ENCODE measurements at regions not wholly inside any gene's neighbourhood (a gene's known extent, or its start where the extent isn't known, plus 50 kb on each side); places are given as distances from the start of the nearest gene placed in this dataset.

DNA sequence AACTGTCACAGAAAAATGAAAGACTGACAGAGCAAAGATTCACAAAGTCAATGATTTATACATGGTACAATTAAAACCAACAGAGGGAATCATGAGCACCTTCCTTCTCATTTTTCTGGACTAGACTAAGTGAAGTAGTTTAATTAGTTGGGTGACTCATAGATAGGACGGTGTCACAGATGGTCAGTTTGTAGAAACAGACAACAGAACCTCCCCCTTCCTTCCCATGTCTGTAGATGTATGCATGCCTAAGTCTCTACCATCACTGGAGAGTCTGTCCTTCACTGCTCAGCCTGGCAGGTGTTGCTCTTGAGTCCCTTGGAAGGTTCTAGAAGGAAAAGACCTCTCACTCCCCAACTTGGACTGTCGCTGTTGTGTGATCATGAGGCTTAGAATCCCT is 75.4 kb upstream of the EEF1E1 start:
- TF ChIP-seq, protein P1, sequence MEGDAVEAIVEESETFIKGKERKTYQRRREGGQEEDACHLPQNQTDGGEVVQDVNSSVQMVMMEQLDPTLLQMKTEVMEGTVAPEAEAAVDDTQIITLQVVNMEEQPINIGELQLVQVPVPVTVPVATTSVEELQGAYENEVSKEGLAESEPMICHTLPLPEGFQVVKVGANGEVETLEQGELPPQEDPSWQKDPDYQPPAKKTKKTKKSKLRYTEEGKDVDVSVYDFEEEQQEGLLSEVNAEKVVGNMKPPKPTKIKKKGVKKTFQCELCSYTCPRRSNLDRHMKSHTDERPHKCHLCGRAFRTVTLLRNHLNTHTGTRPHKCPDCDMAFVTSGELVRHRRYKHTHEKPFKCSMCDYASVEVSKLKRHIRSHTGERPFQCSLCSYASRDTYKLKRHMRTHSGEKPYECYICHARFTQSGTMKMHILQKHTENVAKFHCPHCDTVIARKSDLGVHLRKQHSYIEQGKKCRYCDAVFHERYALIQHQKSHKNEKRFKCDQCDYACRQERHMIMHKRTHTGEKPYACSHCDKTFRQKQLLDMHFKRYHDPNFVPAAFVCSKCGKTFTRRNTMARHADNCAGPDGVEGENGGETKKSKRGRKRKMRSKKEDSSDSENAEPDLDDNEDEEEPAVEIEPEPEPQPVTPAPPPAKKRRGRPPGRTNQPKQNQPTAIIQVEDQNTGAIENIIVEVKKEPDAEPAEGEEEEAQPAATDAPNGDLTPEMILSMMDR (conservative IDR thresholded peaks at IDR 0.05; ENCODE audit: low read length) = no peak
- TF ChIP-seq EZH2phosphoT487 (IDR thresholded peaks at IDR 0.05; ENCODE audit: borderline replicate concordance, low read depth, low read length) = no peak
